BLaER1 treated with 17β-estradiol and CSF1 and Interleukin-3, amounts not matched to agents 10 nM and 100 nM (cell line): ENCODE measurements at regions not wholly inside any gene's neighbourhood (a gene's known extent, or its start where the extent isn't known, plus 50 kb on each side); places are given as distances from the start of the nearest gene placed in this dataset.

Experiments
- H3K27ac ChIP-seq, 11 experiments: shearing (Covaris generic); formaldehyde crosslinking; 2 replicates each; pipeline ENCODE4 v1.8.1; 2022
- H3K27me3 ChIP-seq, 11 experiments: shearing (Covaris generic); formaldehyde crosslinking; 2 replicates each; pipeline ENCODE4 v1.8.1; 2022
- H3K36me3 ChIP-seq, 11 experiments: shearing (Covaris generic); formaldehyde crosslinking; 2 replicates each; pipeline ENCODE4 v1.8.1; 2022
- H3K4me1 ChIP-seq, 10 experiments: shearing (Covaris generic); formaldehyde crosslinking; 2 replicates each; pipeline ENCODE4 v1.8.1; 2022
- H3K4me2 ChIP-seq, 11 experiments: shearing (Covaris generic); formaldehyde crosslinking; 2 replicates each; pipeline ENCODE4 v1.8.1; 2022
- H3K4me3 ChIP-seq, 10 experiments: shearing (Covaris generic); formaldehyde crosslinking; 2 replicates each; pipeline ENCODE4 v1.8.1; 2022
- H3K9ac ChIP-seq, 11 experiments: shearing (Covaris generic); formaldehyde crosslinking; 2 replicates each; pipeline ENCODE4 v1.8.1; 2022
- H3K9me3 ChIP-seq, 11 experiments: shearing (Covaris generic); formaldehyde crosslinking; replicated peaks in 1 of 11; 2 replicates each; pipeline ENCODE4 v1.8.1; 2022
- H4K20me1 ChIP-seq, 11 experiments: shearing (Covaris generic); formaldehyde crosslinking; 2 replicates each; pipeline ENCODE4 v1.8.1; 2022
- Cebpa-rat ChIP-seq, 11 experiments: shearing (Covaris generic); IDR thresholded peaks; 2 replicates each; pipeline ENCODE4 v1.8.1; 2022

- H3K27ac ChIP-seq = no peak overlapping the region
Measured at GRCh38 chrX:80331285-80331684, 89.0 kb upstream of the TENT5D start.

GRCh38 chrX:80334583-80334982, 85.7 kb upstream of the TENT5D start:
- TF ChIP-seq Cebpa-rat (IDR thresholded peaks at IDR 0.05) = no peak
- Histone ChIP-seq H3K36me3 (no peaks in the 10 kb centered on the region), H3K4me2 (no peak overlapping the region), H4K20me1 (no peaks in the 10 kb centered on the region; a peak in 1 of 22 replicates), H3K9ac (no peak overlapping the region), H3K9me3 (peaks cover 0 to 12% (median 7%) of the 10 kb centered on the region in 11 experiments; a peak in 7 of 22 replicates), H3K27me3 (peaks cover 58 to 98% (median 93%) of the 10 kb centered on the region in 11 experiments), H3K4me3 (no peak overlapping the region), H3K27ac (no peak overlapping the region), H3K4me1 (no peaks in the 10 kb centered on the region)

More at GRCh38 chrX:80331285-80331684, 89.0 kb upstream of the TENT5D start:
- no peak overlapping the region for H3K4me2 ChIP-seq
- TF ChIP-seq Cebpa-rat (IDR thresholded peaks at IDR 0.05) = no peak
- no peak overlapping the region for H3K4me3 ChIP-seq
- H3K9ac ChIP-seq = no peak overlapping the region
- no peaks in the 10 kb centered on the region for H3K36me3 ChIP-seq
- H3K4me1 ChIP-seq = no peaks in the 10 kb centered on the region
- no peaks in the 10 kb centered on the region; a peak in 1 of 22 replicates for H4K20me1 ChIP-seq
- peaks cover 49 to 96% (median 90%) of the 10 kb centered on the region in 11 experiments for H3K27me3 ChIP-seq
- peaks cover 0 to 12% (median 7%) of the 10 kb centered on the region in 11 experiments; a peak in 7 of 22 replicates for H3K9me3 ChIP-seq

- H3K4me2 ChIP-seq = no peak overlapping the region
- H3K36me3 ChIP-seq = no peaks in the 10 kb centered on the region
- H4K20me1 ChIP-seq = no peaks in the 10 kb centered on the region; a peak in 1 of 22 replicates
- H3K27ac ChIP-seq = no peak overlapping the region
- H3K9me3 ChIP-seq = peaks cover 0 to 12% (median 7%) of the 10 kb centered on the region in 11 experiments; a peak in 7 of 22 replicates
- H3K9ac ChIP-seq = no peak overlapping the region
- H3K27me3 ChIP-seq = peaks cover 56 to 96% (median 90%) of the 10 kb centered on the region in 11 experiments
- TF ChIP-seq Cebpa-rat (IDR thresholded peaks at IDR 0.05) = no peak
- H3K4me1 ChIP-seq = no peaks in the 10 kb centered on the region
- no peak overlapping the region for H3K4me3 ChIP-seq
Measured at GRCh38 chrX:80335062-80335830, 85.0 kb upstream of the TENT5D start.

- H4K20me1 ChIP-seq = no peaks in the 10 kb centered on the region; a peak in 1 of 22 replicates
- no peak overlapping the region for H3K4me3 ChIP-seq
- H3K9ac ChIP-seq = no peak overlapping the region
- peaks cover 0 to 4% (median 0%) of the 10 kb centered on the region in 11 experiments; a peak in 2 of 22 replicates for H3K9me3 ChIP-seq
- TF ChIP-seq Cebpa-rat (IDR thresholded peaks at IDR 0.05) = no peak
- peaks cover 44 to 72% (median 59%) of the 10 kb centered on the region in 11 experiments; a peak in 21 of 22 replicates for H3K27me3 ChIP-seq
- H3K27ac ChIP-seq = no peak overlapping the region
- H3K36me3 ChIP-seq = no peaks in the 10 kb centered on the region
- H3K4me2 ChIP-seq = no peak overlapping the region
- H3K4me1 ChIP-seq = no peaks in the 10 kb centered on the region
Measured at GRCh38 chrX:80354966-80355465, 65.2 kb upstream of the TENT5D start.
